Kidney epithelial cell (primary cell): ENCODE measurements at regions not wholly inside any gene's neighbourhood (a gene's known extent, or its start where the extent isn't known, plus 50 kb on each side); places are given as distances from the start of the nearest gene placed in this dataset.

Source experiments
- DNase-seq: peaks from one replicate; pipeline ENCODE4 v3.0.0-alpha.2; 2010; ENCODE audit warnings: low read depth
- H3K27me3 ChIP-seq: 2 replicates; pipeline ENCODE4 v1.6.0; 2011; ENCODE audit warnings: low read length; ENCODE audit not compliant: control insufficient read depth, insufficient read depth
- H3K36me3 ChIP-seq: 2 replicates; pipeline ENCODE4 v1.5.1; 2011; ENCODE audit warnings: low read length; ENCODE audit not compliant: control insufficient read depth, insufficient read depth
- H3K4me3 ChIP-seq: 2 replicates; pipeline ENCODE4 v1.5.1; 2011; ENCODE audit warnings: low read depth, mild to moderate bottlenecking, control low read depth, low read length
- TF ChIP-seq, protein P1 (sequence below): IDR thresholded peaks from 2 replicates; pipeline ENCODE4 v1.5.1; 2011; ENCODE audit warnings: mild to moderate bottlenecking, moderate library complexity, low read length, control low read depth, inconsistent platforms; ENCODE audit not compliant: insufficient read depth, poor library complexity, severe bottlenecking

DNA sequence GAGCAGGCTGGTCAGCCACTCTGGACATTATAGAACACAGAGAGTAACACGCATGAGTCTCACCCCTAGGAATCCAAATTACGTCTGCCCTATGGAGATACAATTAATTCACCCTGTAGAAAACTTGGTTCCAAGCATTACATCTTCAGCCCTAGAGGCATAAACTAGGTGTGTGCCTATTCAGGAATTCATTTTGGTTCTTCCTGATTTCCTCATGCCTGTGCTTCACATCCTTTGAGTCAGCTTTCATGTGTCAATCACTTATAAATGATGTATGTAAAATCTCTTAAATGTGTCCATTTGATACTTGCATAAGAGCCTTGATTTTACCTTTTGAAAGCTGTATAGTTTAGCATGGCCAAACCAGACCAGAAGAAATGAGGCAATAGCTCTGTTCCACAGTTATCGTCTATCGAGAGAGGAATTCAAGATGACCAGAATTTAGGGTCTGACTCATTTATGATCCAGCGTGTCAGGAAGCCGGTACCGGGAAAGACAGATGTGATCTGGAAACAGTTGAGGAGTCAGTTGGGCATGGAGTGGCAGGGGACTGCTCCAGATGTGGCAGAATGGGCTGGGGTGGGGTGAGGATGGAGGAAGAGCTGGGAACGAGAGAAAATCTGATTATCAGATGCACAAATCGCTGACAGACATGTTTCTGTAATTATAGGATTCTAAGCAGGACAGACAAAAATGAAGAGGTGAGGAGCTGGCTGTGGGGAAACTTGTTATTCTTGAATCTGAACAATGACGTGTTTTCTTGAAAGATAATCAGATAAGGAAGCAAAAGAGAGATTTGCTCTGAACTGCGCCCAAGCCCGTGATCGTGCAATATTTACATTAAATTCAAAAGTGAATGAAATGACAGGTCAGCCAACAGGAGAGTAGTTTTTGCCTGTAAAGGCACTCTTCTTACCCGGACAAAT is 76.7 kb downstream of the C16orf95 start:
- TF ChIP-seq, protein P1, sequence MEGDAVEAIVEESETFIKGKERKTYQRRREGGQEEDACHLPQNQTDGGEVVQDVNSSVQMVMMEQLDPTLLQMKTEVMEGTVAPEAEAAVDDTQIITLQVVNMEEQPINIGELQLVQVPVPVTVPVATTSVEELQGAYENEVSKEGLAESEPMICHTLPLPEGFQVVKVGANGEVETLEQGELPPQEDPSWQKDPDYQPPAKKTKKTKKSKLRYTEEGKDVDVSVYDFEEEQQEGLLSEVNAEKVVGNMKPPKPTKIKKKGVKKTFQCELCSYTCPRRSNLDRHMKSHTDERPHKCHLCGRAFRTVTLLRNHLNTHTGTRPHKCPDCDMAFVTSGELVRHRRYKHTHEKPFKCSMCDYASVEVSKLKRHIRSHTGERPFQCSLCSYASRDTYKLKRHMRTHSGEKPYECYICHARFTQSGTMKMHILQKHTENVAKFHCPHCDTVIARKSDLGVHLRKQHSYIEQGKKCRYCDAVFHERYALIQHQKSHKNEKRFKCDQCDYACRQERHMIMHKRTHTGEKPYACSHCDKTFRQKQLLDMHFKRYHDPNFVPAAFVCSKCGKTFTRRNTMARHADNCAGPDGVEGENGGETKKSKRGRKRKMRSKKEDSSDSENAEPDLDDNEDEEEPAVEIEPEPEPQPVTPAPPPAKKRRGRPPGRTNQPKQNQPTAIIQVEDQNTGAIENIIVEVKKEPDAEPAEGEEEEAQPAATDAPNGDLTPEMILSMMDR = no peak
- no peak for DNase-seq
- Histone ChIP-seq H3K27me3 (no peaks in the 10 kb centered on the region), H3K36me3 (no peaks in the 10 kb centered on the region), H3K4me3 (no peak overlapping the region)

DNA sequence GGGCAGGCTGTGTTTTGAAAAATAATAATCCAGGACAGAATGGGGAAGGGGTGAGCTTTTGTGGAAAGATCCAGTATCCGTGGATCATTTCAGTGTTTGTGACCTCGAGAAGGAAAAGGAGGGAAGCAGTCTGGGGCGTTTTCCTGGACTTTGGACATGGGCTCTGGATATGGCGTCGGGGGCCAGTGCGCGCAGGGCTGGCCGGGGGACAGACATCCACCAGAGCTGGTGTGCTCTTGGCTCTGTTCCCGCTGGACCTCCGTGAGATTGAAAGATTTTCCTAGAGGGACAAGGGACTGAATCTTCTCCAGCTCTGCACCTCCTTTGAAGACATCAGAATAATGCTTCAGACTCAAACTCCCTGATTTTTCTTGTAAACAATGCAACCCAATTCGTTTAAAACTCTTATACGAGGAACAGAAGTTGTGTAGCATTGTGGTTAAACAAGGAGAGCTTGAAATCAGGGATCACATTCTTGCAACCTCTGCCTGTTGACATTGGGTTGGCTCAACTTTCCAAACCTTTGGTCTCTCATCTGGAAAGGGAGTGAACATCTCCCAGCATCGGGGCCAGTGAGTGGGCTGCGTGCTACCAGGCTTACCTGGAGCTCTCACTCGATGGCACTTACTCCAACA is 75.9 kb downstream of the C16orf95 start:
- no peaks in the 10 kb centered on the region for H3K36me3 ChIP-seq
- TF ChIP-seq, protein P1 = no peak
- no peaks in the 10 kb centered on the region for H3K27me3 ChIP-seq
- H3K4me3 ChIP-seq = no peak overlapping the region
- DNase-seq = no peak

GRCh38 chr16:87243478-87243877 is 73.7 kb downstream of the C16orf95 start:
- Histone ChIP-seq H3K36me3 (no peaks in the 10 kb centered on the region), H3K27me3 (no peaks in the 10 kb centered on the region), H3K4me3 (no peak overlapping the region)
- no peak for DNase-seq
- TF ChIP-seq, protein P1 = no peak

- H3K4me3 ChIP-seq = no peak overlapping the region
- TF ChIP-seq, protein P1 = no peak
- H3K27me3 ChIP-seq = no peaks in the 10 kb centered on the region
- no peaks in the 10 kb centered on the region for H3K36me3 ChIP-seq
- DNase-seq = no peak
These were observed 72.5 kb downstream of the C16orf95 start for GRCh38 chr16:87244636-87245197.

- TF ChIP-seq, protein P1 = no peak
- no peak overlapping the region for H3K4me3 ChIP-seq
- H3K36me3 ChIP-seq = no peaks in the 10 kb centered on the region
- H3K27me3 ChIP-seq = no peaks in the 10 kb centered on the region
- DNase-seq = no peak
These were observed 71.7 kb downstream of the C16orf95 start for GRCh38 chr16:87245511-87245910.
